ENCODE measurements at regions not wholly inside any gene's neighbourhood (a gene's known extent, or its start where the extent isn't known, plus 50 kb on each side); places are given as distances from the start of the nearest gene placed in this dataset.

- TF ChIP-seq CTCF (conservative IDR thresholded peaks at IDR 0.05; ENCODE audit: low read length) = no peak
Measured at GRCh38 chr3:26074080-26074479, 284.2 kb downstream of the OXSM start.

GRCh38 chr3:26078539-26078938 is 288.6 kb downstream of the OXSM start:
- H3K4me3 ChIP-seq (ENCODE audit: low read length) = no peak overlapping the region
- DNase-seq (ENCODE audit: low read depth) = no peak
- TF ChIP-seq CTCF (conservative IDR thresholded peaks at IDR 0.05; ENCODE audit: low read length) = no peak

More at GRCh38 chr3:26074080-26074479, 284.2 kb downstream of the OXSM start:
- H3K4me3 ChIP-seq (ENCODE audit: low read length) = no peak overlapping the region
- DNase-seq (ENCODE audit: low read depth) = no peak

- TF ChIP-seq CTCF (conservative IDR thresholded peaks at IDR 0.05; ENCODE audit: low read length) = no peak
- no peak overlapping the region for H3K4me3 ChIP-seq (ENCODE audit: low read length)
- DNase-seq (ENCODE audit: low read depth) = no peak
Measured at GRCh38 chr3:26081166-26081565, 291.3 kb downstream of the OXSM start.

GRCh38 chr3:26081806-26082205 is 291.9 kb downstream of the OXSM start:
- DNase-seq (ENCODE audit: low read depth) = no peak
- TF ChIP-seq CTCF (conservative IDR thresholded peaks at IDR 0.05; ENCODE audit: low read length) = no peak
- no peak overlapping the region for H3K4me3 ChIP-seq (ENCODE audit: low read length)

- no peak for DNase-seq (ENCODE audit: low read depth)
- no peak for TF ChIP-seq CTCF (conservative IDR thresholded peaks at IDR 0.05; ENCODE audit: low read length)
- no peak overlapping the region for H3K4me3 ChIP-seq (ENCODE audit: low read length)
Measured at GRCh38 chr3:26082911-26083310, 293.0 kb downstream of the OXSM start.

GRCh38 chr3:26084629-26085028 is 294.7 kb downstream of the OXSM start:
- no peak for TF ChIP-seq CTCF (conservative IDR thresholded peaks at IDR 0.05; ENCODE audit: low read length)
- no peak overlapping the region for H3K4me3 ChIP-seq (ENCODE audit: low read length)
- no peak for DNase-seq (ENCODE audit: low read depth)

GRCh38 chr3:26087751-26088150 is 297.9 kb downstream of the OXSM start:
- no peak for TF ChIP-seq CTCF (conservative IDR thresholded peaks at IDR 0.05; ENCODE audit: low read length)
- H3K4me3 ChIP-seq (ENCODE audit: low read length) = no peak overlapping the region
- DNase-seq (ENCODE audit: low read depth) = no peak
